GM23338 (cell line): ENCODE measurements at regions not wholly inside any gene's neighbourhood (a gene's known extent, or its start where the extent isn't known, plus 50 kb on each side); places are given as distances from the start of the nearest gene placed in this dataset.
A peak's percentile ranks its signal among the peaks of the same experiment; 100 is the strongest.

Experiments used
- ATAC-seq: fragments of 200-7000 bp; cut with Tn5 transposase; 3 replicates; pipeline ENCODE4 v1.9.1; 2020
- DNase-seq: peaks from one replicate; pipeline ENCODE4 v3.0.0-alpha.2; 2015; ENCODE audit warnings: low spot score
- H2AFZ ChIP-seq: fragments of 200-600 bp; sonication (generic); 2 replicates; pipeline ENCODE4 v1.8.0; 2016; ENCODE audit warnings: antibody characterized with exemption, mild to moderate bottlenecking, moderate library complexity
- H3F3A ChIP-seq: fragments of 200-600 bp; sonication (generic); replicated peaks from 2 replicates; pipeline ENCODE4 v1.8.0; 2017; ENCODE audit warnings: antibody characterized with exemption, mixed run types, low read depth
- H3K27ac ChIP-seq: fragments of 200-600 bp; sonication (generic); 2 replicates; pipeline ENCODE4 v1.6.1; 2016; ENCODE audit warnings: low read depth
- H3K27me3 ChIP-seq: fragments of 200-600 bp; sonication (generic); 2 replicates; pipeline ENCODE4 v1.8.0; 2016; ENCODE audit warnings: mild to moderate bottlenecking, mixed run types, moderate library complexity; ENCODE audit not compliant: insufficient read depth
- H3K36me3 ChIP-seq: fragments of 200-600 bp; sonication (generic); 2 replicates; pipeline ENCODE4 v1.8.0; 2016; ENCODE audit warnings: mild to moderate bottlenecking; ENCODE audit not compliant: insufficient read depth
- H3K4me1 ChIP-seq: fragments of 200-600 bp; sonication (generic); 2 replicates; pipeline ENCODE4 v1.8.0; 2016; ENCODE audit warnings: mild to moderate bottlenecking, moderate library complexity; ENCODE audit not compliant: insufficient read depth
- H3K4me2 ChIP-seq: fragments of 200-600 bp; sonication (generic); 2 replicates; pipeline ENCODE4 v1.7.1; 2017; ENCODE audit warnings: mixed run types
- H3K4me3 ChIP-seq: fragments of 200-600 bp; sonication (generic); 2 replicates; pipeline ENCODE4 v1.6.1; 2016; ENCODE audit warnings: mixed run types
- H3K79me2 ChIP-seq: fragments of 200-600 bp; sonication (generic); replicated peaks from 2 replicates; pipeline ENCODE4 v1.8.0; 2017; ENCODE audit warnings: mild to moderate bottlenecking; ENCODE audit not compliant: insufficient read depth
- H3K9me2 ChIP-seq: fragments of 200-600 bp; sonication (generic); 2 replicates; pipeline ENCODE4 v1.8.0; 2017; ENCODE audit not compliant: insufficient read depth
- H4K20me1 ChIP-seq: fragments of 200-600 bp; sonication (generic); replicated peaks from 2 replicates; pipeline ENCODE4 v1.8.0; 2017; ENCODE audit warnings: mild to moderate bottlenecking; ENCODE audit not compliant: insufficient read depth
- H3K27ac Mint-ChIP-seq: 2 replicates; pipeline ENCODE4 v1.8.0; 2020; ENCODE audit warnings: inconsistent platforms, mild to moderate bottlenecking, moderate library complexity, mixed read lengths
- H3K27me3 Mint-ChIP-seq: 3 replicates; pipeline ENCODE4 v1.8.0; 2022; ENCODE audit warnings: low read depth, mild to moderate bottlenecking, moderate library complexity, mixed read lengths, inconsistent platforms; ENCODE audit not compliant: insufficient read depth, poor library complexity
- H3K36me3 Mint-ChIP-seq: 3 replicates; pipeline ENCODE4 v1.8.0; 2021; ENCODE audit warnings: low read depth, mild to moderate bottlenecking, inconsistent platforms, moderate library complexity, mixed read lengths
- H3K4me1 Mint-ChIP-seq: 3 replicates; pipeline ENCODE4 v1.8.0; 2020; ENCODE audit warnings: mild to moderate bottlenecking, inconsistent platforms, mixed read lengths
- H3K4me3 Mint-ChIP-seq: 3 replicates; pipeline ENCODE4 v1.8.0; 2021; ENCODE audit warnings: moderate library complexity, mild to moderate bottlenecking, inconsistent platforms, mixed read lengths
- H3K9me3 Mint-ChIP-seq: 3 replicates; pipeline ENCODE4 v1.8.0; 2020; ENCODE audit warnings: moderate library complexity, mild to moderate bottlenecking, inconsistent platforms, mixed read lengths
- CTCF ChIP-seq, 2 experiments: fragments of 200-600 bp in 1 of 2; sonication (generic) in 1 of 2; conservative IDR thresholded peaks; 2 replicates each; pipeline versions ENCODE4 v1.5.1 to v1.6.1; 2016 to 2017; ENCODE audit warnings: antibody characterized with exemption in 2 of 2, low read depth in 2 of 2, mild to moderate bottlenecking in 2 of 2, moderate library complexity in 1 of 2
- ETS1 ChIP-seq: IDR thresholded peaks from 2 replicates; pipeline ENCODE4 v1.6.1; 2016; ENCODE audit warnings: antibody characterized with exemption
- EZH2 ChIP-seq: fragments of 200-600 bp; sonication (generic); IDR thresholded peaks from one replicate; pipeline ENCODE4 v1.8.0; 2017; ENCODE audit warnings: antibody characterized with exemption, mild to moderate bottlenecking, low read depth; ENCODE audit not compliant: unreplicated experiment
- EZH2phosphoT487 ChIP-seq: fragments of 200-600 bp; sonication (generic); IDR thresholded peaks from one replicate; pipeline ENCODE4 v1.8.1; 2018; ENCODE audit warnings: antibody characterized with exemption; ENCODE audit not compliant: unreplicated experiment
- JUNB ChIP-seq: IDR thresholded peaks from one replicate; pipeline ENCODE4 v1.6.1; 2016; ENCODE audit warnings: antibody characterized with exemption; ENCODE audit not compliant: unreplicated experiment
- NANOG ChIP-seq: IDR thresholded peaks from 2 replicates; pipeline ENCODE4 v1.6.1; 2016; ENCODE audit warnings: antibody characterized with exemption, borderline replicate concordance
- POLR2AphosphoS5 ChIP-seq: IDR thresholded peaks from 2 replicates; pipeline ENCODE4 v1.6.1; 2016; ENCODE audit warnings: antibody characterized with exemption, low read depth
- REST ChIP-seq: IDR thresholded peaks from one replicate; pipeline ENCODE4 v1.6.1; 2018; ENCODE audit warnings: antibody characterized with exemption; ENCODE audit not compliant: unreplicated experiment
- STAT1 ChIP-seq: IDR thresholded peaks from one replicate; pipeline ENCODE4 v1.6.1; 2016; ENCODE audit warnings: antibody characterized with exemption; ENCODE audit not compliant: unreplicated experiment
- ZNF331 ChIP-seq: fragments of 250-450 bp; sonication (Bioruptor Pico); IDR thresholded peaks from 2 replicates; pipeline ENCODE4 v1.5.0; 2020; ENCODE audit warnings: low read depth, mild to moderate bottlenecking, moderate library complexity
- ZNF462 ChIP-seq: fragments of 250-450 bp; sonication (Bioruptor Pico); IDR thresholded peaks from 2 replicates; pipeline ENCODE4 v1.5.0; 2020; ENCODE audit warnings: mild to moderate bottlenecking, moderate library complexity

- no peak for TF ChIP-seq ETS1
These were observed 626.8 kb downstream of the SEMA5A start (continued) for GRCh38 chr5:8919096-8919495.

GRCh38 chr5:8923526-8923925 is 622.3 kb downstream of the SEMA5A start:
- Histone ChIP-seq H3K9me2 (no peaks in the 10 kb centered on the region), H3K27me3 (no peaks in the 10 kb centered on the region), H3F3A (no peaks in the 10 kb centered on the region), H3K36me3 (no peaks in the 10 kb centered on the region), H4K20me1 (no peaks in the 10 kb centered on the region), H3K4me1 (no peaks in the 10 kb centered on the region), H3K4me2 (no peak overlapping the region), H3K27ac (no peak overlapping the region), H3K79me2 (no peaks in the 10 kb centered on the region), H3K4me3 (no peak overlapping the region), H2AFZ (peak overlapping the region; percentile 56; the same call in 1 of the 2 replicates)
- peaks cover 2% of the 10 kb centered on the region for H3K27me3 Mint-ChIP-seq
- H3K4me3 Mint-ChIP-seq, result no peak overlapping the region
- no peak overlapping the region for H3K27ac Mint-ChIP-seq
- H3K9me3 Mint-ChIP-seq, result no peaks in the 10 kb centered on the region
- no peaks in the 10 kb centered on the region for H3K4me1 Mint-ChIP-seq
- no peaks in the 10 kb centered on the region for H3K36me3 Mint-ChIP-seq
- ATAC-seq (no peak), DNase-seq (no peak)
- TF ChIP-seq ZNF331 (CRISPR knock-in tag), result no peak
- TF ChIP-seq STAT1, result no peak
- TF ChIP-seq REST, result no peak
- no peak for TF ChIP-seq ETS1
- TF ChIP-seq CTCF (conservative IDR thresholded peaks at IDR 0.05; ENCODE audit: low read depth in 2 of 2), result no peak
- no peak for TF ChIP-seq POLR2AphosphoS5
- no peak for TF ChIP-seq NANOG
- TF ChIP-seq JUNB, result no peak
- no peak for TF ChIP-seq EZH2phosphoT487
- no peak for TF ChIP-seq EZH2
- no peak for TF ChIP-seq ZNF462 (CRISPR knock-in tag)
